Right lung (tissue), 2 donors: ENCODE measurements at regions not wholly inside any gene's neighbourhood (a gene's known extent, or its start where the extent isn't known, plus 50 kb on each side); places are given as distances from the start of the nearest gene placed in this dataset.

Source experiments
- DNase-seq, 2 donors: peaks; one replicate each; pipeline ENCODE4 v3.0.0-alpha.2; 2013

GRCh38 chr2:237030382-237030781, 55.3 kb upstream of the COPS8 start:
- no peak for DNase-seq

- no peak for DNase-seq
Measured at GRCh38 chr2:237033536-237034060, 52.1 kb upstream of the COPS8 start.

- no peak for DNase-seq
Measured at GRCh38 chr2:237035781-237036475, 49.8 kb upstream of the COPS8 start.
